Fibroblast of skin of scalp (primary cell): ENCODE measurements at regions not wholly inside any gene's neighbourhood (a gene's known extent, or its start where the extent isn't known, plus 50 kb on each side); places are given as distances from the start of the nearest gene placed in this dataset.
"Not testable (repeated sequence)": the region's sequence is repeated elsewhere in the genome, so short reads cannot be mapped to it uniquely, and the experiment has no call there.

ENCODE experiments used
- DNase-seq: peaks from one replicate; pipeline ENCODE4 v3.0.0-alpha.2; 2013

DNA sequence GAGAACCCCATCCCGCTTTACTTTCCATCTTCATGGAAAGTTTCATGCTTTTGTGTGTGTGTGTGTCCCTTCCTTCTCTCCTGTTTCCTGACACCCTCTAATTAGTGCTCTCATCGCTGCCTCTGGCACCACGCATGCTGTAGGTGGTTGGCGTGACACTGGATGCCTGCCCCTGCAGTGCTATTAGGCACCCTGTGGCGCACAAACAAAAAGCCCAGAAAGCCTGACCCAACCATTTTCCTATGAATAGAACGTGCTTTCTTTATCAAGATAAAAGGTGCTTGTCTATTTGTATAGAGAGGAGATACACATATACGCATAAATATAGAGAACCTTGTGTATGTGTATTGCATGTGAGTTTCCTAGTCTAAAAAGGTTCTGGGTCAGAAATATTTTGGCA lies 120.8 kb upstream of the CDCA7L start:
- no peak for DNase-seq

DNA sequence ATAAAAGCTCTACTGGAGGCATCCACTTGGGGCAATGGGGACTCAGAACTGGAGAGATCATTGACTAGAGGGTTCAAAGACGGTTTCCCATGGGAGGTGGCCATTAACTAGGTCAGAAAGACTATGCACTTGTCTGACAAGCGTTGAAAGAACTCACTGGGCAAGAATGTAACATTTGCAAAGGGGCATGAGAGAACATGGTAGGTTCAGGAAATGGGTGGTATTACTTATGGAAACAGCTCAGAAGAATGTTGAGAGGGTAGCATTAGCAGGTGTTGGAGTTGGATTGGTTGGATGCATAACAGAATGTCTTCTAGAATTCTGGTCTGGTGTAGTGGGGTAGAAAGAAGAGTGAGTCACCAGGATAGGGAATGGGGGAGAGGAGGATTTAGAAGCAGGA lies 119.1 kb upstream of the CDCA7L start:
- DNase-seq, result no peak

DNA sequence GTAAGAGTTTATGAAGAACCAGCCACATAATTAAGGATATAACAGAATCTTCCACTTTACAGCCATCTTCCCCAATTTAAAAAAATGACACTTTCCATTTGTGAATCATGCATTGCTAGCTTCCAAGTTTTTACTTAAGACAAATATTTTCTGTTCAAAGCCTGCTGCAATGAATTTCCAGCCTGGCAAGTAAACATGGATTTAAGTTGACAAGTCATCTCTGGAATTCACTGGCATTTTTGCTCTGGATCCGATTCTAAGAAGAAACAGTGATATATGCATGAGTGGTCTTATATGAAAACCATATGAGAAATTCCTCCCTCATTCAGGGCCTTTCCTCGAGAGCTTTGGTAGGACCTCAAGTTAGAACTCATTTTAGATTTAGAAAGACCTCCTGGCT lies 116.1 kb upstream of the CDCA7L start:
- DNase-seq, result peak; percentile 76

DNA sequence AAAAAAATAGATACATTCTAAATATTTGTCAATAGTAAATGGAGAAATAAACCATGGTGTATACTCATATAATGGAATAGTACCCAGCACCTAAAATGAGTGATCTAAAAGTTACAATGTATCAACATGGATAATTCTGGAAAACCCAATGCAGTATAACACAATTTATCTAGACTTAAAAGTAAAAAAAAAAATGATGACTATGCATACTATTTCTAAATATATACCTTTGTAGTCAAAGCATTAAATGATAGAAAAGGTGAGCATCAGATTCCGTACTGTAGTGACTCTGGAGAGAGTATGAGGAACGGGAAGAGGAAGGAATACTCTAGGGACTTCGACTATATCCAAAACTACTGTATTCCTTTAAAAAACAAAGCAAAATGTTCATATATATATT lies 115.2 kb upstream of the CDCA7L start:
- DNase-seq, result no peak

DNA sequence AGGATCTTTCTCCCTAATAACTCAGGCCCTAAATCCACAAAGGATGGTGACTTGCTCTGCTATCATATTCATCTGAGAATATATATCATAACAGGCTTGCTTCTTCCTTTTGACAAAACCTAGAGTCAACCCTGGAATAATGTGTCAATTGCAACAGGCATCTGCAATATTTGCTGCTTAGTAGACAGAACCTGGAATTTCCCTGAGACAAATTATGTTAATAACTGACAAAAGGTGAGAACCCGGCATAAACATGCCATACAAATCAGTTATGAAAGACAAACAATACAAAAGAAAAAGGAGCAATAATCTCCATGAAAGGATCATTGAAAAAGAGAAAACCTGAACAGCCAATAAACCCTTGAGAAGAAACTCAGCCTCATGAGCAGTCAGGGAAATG lies 114.5 kb upstream of the CDCA7L start:
- no peak for DNase-seq

DNA sequence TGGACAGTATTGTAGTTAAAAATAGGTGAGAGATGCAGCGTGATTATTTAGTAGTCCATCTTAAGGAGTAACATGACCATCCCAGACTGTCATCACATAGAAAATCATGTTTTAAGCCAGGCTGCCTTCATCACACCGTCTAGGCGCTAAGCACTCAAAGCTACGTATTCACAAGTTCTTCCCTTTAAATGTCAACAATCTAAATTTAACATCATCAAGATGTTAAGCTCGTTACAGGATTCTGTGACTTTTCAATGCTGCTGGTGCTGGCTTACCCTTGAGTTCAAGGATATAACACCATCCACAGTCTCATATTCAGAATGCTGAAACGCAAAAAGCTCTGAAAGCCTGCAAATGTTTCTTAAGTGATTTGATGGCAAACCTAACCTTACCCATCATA lies 109.5 kb upstream of the CDCA7L start:
- DNase-seq, result no peak

DNA sequence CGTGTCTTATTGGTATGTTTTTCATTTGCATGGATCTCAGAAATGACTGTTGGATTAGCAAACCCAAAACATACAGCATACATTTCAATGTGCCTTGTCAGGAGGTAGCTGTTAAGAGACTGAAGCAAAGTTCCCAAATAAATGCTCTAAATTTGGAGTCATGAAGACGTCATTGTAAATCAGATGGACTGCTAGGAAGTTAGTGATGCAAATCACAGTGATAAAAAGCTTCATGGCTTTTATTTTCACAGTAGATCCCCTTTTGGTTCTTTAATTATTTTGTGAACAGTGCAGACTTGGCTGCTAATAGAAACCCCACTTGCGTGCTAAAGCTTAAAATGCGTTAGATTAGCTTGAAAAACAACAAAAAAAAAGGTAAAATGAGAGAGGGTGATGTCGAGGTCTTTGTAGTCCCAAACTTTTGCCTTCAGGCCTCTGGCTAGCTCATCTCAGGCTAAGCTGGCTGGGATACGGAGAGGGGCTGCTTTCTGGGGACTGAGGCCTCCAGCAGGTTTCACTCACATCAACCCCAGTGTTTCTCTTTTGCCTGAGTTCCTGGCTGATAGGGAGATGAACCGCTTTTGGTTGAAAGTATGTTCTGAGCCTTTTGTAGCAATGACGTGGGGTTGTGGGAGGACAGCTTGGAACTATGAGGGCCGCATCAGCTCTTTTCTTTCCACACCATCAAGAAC lies 107.1 kb upstream of the CDCA7L start:
- no peak for DNase-seq

DNA sequence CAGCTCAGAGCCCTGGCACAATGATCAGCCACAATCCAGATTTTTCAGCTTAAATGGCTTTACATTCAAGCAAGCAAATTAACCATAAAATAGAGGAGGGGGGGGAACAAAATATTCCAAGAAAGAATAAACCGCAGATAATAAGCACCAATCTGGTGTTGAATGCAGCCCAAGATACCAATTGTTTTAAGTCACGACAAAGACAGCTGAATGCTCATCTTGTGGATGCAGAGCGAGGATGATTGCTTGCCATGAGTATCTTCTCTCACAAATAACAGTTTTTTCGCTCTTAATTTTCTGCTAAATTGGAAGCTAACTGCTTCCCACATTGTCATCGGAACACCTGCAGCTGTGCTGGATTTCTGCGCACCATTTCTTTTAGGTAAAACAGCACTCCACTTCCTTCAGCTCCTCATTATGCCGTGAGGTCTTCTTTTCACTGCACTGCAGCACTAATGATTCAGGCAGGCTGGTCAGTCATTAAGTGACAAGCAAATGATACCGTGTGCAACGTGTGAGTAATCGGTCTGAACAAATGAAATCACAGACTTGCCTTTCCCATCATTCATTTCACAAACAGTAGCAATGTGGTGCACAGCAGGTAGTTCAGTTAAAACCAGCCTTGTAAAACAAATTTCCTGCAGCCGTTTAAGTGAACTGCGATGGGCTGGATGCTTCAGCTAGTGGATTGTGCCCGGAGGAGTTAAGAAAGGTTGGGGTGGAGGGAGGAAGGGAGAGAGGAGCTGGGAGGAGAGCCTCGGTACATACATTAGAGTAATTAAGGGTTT lies 106.4 kb upstream of the CDCA7L start:
- no peak for DNase-seq

DNA sequence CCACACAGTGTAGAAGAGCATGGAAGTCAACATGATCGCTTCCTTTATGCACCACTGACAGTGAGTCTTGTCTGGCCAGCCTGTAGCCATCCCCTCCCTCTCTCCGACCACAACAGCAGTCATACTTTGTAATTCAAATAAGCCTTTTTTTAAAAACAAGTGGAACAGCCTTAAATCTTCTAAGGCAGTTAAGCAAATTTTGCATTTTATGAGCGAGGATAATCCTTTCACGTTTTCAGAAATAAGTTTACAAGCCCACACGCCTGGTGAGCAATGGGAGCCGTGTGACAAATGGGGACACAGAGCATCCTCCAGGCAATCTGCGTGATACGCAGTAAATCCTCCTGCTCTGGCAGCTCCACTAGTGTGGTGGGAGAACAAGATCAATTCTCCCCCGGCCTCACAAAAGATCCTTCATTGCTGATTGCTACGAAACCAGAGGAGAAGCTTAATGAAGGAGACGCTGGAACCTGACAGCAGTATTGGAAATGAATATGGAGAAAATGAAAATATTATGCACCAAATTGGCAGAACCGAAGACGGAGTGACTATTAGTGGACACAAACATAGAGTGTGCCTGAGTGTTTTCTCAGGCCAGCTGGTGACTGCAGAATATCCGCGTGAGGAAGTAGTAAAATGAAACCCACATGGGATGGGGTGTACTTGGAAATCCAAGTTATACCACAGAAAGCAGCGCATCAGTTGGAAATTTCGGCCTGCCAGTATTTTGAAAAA lies 104.2 kb upstream of the CDCA7L start:
- no peak for DNase-seq

DNA sequence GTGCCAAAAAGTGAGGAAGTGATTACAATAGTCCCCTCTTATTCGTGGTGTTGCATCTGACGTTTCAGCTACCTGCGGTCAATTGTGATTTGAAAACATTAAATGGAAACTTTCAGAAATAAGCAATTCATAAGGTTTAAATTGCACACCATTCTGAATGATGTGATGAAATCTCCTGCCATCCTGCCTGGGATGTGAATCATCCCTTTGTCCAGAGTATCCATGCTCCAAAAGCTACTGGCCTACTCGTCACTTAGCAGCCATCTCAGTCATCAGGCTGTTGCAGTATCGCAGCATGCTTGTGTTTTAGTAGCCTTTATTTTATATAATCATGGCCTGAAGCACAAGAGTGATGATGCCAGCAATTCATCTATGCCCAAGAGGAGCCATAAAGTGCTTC lies 97.7 kb upstream of the CDCA7L start:
- DNase-seq, result no peak

DNA sequence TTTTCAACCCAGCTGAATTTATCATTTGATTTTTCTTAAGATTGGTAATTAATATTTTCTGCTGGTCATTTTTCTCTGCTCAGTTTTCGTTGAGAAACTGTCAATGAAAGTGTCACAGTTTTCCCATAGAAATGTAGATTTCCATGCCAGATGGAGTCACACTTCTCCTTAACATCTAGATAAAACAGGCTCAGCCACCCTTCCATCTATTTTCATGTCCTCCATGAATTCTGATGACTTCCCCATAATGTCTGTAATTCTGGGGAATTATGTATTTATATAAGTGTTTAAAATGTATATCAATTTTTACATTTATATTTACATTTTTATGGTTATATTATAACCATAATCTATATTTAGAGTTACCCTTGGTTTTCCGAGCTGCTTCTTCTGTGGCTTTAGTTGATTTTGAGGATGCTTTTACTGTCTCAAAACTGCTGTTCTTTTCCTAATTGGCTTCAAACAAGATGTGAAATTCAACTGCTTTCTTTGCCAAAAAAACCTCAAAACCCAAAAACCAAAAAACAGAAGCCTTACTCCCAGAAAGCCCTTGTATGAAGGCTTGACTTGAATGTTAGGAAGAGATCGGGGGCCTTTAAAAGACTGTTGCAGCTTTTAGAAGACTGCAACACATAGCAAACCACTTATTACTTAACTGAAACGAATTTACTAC lies 95.4 kb upstream of the CDCA7L start:
- DNase-seq, result no peak

DNA sequence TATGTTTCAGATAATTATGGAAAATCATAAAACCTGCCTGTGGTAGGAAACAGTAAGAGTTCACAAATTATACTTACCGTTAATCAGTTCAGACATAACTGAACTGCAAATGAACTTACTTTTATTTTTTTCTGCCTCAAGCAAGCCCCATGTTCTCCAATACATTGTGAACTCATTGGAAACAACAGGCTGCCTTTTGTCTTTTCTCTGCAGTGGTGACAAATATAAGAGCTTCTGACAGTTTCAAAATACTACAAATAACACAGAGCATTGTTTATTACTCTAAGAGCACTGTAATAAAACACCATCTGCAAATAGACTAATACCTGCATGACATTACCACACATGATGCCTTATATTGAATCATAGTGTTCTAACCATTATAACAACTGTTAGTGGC lies 94.0 kb upstream of the CDCA7L start:
- DNase-seq, result no peak

DNA sequence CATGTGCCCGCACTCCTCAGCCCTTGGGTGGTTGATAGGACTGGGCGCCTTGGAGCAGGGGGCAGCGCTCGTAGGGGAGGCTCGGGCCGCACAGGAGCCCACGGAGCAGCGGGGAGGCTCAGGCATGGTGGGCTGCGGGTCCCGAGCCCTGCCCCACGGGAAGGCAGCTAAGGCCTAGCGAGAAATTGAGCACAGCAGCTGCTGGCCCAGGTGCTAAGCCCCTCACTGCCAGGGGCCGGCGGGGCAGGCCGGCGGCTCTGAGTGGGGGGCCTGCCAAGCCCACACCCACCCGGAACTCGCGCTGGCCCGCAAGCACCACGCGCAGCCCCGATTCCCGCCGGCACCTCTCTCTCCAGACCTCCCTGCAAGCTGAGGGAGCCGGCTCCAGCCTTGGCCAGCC lies 86.7 kb upstream of the CDCA7L start:
- DNase-seq, result not testable (repeated sequence)

DNA sequence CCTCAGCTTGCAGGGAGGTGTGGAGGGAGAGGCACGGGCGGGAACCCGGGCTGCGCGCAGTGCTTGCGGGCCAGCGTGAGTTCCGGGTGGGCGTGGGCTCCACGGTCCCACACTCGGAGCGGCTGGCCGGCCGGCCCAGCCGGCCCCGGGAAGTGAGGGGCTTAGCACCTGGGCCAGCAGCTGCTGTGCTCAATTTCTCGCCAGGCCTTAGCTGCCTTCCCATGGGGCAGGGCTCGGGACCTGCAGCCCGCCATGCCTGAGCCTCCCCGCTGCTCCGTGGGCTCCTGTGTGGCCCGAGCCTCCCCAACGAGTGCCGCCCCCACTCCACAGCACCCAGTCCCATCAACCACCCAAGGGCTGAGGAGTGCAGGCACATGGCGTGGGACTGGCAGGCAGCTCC lies 83.0 kb upstream of the CDCA7L start:
- DNase-seq, result not testable (repeated sequence)

DNA sequence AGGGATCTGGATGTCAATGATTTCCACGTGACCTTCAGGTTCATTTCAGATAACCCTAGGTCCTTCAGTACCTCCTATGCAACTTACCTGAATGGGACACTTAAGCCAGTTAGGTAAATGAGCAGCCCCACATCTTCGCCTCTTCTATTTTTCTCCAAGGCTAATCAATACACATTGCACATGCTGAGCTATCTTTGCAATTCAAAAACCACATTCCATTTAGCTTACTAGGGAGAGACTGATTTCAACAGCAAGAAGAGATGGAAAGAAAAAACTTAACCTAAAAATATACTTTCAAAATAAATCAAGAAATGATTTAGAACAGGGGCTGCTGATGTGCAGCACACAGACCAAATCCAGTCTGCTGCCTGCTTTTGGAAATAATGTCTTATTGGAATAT lies 81.8 kb upstream of the CDCA7L start:
- DNase-seq, result no peak

DNA sequence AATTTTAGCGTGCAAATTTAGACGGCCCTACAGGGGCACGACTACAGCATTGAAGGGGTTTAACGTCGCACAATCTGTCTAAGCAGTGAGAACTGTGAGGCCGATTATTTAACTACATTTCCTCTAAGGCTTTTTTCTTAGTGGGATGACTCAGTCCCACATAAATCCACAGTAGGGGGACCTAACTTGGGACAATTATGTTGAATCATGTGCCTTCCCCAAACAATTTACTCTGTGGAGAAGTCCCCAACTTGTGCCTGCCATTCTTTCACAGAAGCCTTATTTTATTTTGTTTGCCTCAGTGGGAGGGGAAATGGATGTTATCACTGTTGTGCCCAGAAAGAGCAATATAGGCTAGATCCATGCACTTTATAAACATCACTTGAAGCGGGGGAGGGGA lies 80.3 kb upstream of the CDCA7L start:
- DNase-seq, result no peak

DNA sequence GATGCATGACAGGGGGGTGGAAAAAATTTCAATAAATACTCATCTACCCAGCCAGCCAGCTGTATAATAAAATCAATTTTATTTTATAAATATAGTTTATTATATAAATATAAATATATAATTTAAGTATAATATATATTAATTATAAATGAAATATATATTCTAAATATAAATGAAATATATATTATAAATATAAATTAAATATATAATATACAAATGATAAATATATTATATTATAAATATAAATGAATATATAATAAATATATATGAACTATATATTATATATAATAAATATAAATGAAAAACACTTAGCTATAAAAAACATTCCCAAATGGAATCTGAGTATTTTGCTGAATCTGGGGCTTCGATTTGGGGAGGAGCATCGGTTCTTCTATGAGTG lies 79.4 kb upstream of the CDCA7L start:
- no peak for DNase-seq

DNA sequence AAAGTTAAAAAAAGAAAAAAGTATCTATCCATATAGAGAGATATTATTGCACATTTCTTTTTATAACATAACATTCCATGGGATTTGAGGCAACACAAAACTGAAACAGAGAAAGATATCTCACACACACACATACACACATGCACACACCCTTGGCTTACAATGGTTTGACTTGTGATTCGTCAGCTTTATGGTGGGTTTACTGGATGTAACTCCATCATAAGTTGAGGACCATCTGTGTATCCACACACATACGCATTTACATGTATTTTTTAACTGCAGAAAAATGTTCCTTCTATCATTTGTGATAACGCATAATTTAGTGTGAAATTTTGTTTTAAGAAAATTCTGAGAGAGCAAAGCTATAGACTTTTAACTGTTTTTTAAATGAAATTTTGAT lies 74.2 kb upstream of the CDCA7L start:
- DNase-seq, result no peak

DNA sequence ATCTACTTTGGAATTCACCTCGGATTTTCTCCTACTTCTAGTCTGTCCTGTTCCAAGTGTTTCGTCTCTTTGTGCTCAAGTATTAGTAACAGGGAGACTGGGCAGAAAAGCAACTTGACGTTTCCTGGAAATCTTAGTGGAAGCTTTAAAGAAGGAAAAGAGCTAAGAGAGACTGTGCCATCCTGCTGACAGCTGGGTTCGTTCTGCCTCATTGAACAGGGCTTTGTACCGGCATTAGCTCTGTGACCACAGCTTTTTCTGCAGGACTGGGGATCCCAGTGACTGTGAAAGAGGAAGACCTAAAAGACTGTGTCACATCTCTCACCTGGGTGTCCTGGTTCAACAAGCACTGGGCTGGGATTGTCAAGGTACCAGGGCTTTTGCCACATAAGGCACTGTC lies 70.8 kb upstream of the CDCA7L start:
- DNase-seq, result no peak

DNA sequence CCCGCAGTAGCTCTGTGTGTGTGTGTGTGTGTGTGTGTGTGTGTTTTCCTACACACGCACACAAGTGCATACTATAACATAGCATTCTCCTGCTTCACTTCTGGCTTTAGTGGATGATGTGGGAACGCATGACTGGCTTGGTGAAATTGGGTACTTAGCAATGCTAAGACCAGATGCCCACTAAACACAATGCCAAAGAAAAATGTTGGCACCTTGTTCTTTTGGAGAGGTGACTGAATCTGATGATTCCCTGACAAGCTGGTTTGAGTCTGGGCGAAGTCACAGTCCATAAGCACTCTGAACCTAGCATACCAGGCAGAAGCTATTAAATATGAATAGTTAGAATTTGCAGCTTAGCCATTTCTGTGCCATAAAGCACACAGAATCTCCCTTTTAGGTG lies 68.0 kb upstream of the CDCA7L start:
- DNase-seq, result no peak

DNA sequence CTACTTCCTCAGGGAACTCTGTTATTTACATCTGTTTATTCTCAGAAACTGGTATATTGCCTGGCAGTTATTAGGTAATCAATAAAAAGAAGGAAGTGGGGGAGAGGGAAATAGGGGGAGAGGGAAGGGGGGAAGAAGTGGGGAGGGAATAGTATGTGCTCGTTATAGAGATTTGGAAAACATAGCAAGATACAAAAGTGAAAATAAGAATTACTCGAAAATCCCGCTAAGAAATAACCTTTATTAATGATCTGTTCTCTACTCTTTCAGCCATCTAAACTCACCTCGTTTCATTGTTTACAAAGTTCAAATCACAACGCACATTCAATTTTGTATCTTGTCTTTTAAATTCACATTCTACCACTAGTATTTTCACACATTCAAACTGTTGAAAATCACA lies 63.0 kb upstream of the CDCA7L start:
- DNase-seq, result no peak

DNA sequence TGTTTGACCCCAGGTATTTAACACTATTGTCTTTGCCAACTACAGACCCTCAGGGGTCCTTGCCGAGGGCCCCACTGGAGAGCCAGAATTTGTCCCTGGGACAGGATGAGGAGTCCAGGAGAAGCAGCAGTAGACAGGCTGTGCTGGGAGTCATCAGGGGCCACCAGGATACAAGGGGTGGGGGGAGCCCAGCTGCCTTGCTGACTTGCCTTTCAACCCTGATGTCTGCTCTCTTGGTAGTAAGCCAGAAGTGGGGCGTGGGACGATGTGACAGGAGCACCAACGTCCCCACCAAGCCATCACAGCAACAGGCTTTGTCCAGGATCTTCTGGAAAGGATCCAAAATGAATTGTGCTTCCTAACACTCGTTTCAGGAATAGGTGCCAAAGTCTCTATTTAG lies 62.4 kb upstream of the CDCA7L start:
- no peak for DNase-seq

DNA sequence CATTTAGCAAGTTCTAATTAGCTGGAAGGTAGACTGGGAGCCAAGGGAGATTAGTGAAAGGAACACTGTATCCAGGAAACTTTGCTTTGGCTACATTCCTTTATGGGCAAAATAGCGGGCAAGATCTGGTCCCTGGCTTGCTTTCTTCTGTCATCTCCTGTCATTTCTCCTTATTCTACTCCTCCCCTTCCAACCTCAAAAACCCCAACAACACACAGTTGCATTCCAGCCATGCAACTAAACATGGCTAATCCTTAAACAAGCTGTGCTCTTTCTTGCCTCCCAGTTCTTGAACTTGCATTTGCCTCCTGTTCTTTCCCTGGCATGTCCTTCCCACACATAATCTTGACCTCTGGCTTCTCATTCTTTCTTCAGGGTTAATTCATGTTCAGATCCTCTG lies 59.5 kb upstream of the CDCA7L start:
- DNase-seq, result no peak
